Activated CD4-positive, alpha-beta T cell treated with anti-CD3 and anti-CD28 coated beads, Interleukin-2, amount 50 U/mL, for 16 hours (primary cell): ENCODE measurements at regions not wholly inside any gene's neighbourhood (a gene's known extent, or its start where the extent isn't known, plus 50 kb on each side); places are given as distances from the start of the nearest gene placed in this dataset.

Source experiments
- DNase-seq: peaks from one replicate; pipeline ENCODE4 v3.0.0-alpha.2; 2020

DNA sequence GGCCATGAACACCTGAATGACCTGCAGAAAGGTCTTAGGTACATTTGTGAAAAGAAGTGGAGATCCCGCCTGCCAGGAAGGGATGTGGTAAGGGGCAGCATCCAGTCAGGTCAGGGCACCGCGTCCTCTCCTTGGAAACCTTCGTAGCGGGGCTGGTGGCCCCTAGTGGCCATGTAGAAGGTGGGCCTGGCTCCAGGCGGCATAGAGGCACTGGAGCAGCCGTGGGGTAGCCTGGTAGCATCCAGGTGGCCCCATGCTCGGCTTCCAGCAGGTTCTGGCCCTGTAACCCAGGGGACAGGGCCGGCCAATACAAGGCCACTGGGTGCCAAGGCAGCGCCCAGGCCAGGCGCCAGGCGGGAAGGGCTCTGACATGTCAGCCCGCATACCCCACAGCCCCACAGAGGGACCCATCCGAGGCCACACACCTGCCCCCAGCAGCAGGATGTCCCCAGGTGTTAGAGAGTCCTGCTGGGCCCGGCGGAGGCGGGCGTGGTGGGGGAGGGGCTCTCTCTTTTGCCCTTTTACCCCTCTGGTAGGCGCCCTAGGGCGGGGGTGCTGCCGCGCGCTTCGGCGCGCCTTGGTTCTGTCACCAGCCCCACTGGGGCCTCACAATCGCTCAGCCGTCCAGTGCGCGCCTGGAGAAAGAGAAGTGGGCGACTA lies 58.3 kb upstream of the SPATA31E1 start:
- DNase-seq = no peak

DNA sequence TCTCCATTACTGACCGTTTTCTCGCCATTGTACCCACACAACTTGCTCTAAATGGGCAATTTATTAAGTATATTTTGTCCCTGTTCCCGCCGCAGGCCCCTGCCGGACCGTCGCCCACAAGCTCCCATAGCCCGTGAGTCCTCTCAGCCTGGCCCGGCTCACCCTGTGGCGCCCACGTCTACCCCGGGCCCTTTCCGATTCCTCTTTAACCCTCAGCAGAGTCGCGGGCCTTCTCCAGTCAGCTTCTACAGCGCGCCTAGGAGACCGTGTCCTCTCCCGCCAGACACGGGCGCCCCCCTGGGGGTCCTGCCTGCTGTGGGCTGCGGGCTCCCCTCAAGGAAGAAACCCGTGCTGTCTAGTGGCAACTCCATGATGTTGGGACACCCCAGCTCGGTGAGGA lies 57.8 kb upstream of the SPATA31E1 start:
- no peak for DNase-seq

DNA sequence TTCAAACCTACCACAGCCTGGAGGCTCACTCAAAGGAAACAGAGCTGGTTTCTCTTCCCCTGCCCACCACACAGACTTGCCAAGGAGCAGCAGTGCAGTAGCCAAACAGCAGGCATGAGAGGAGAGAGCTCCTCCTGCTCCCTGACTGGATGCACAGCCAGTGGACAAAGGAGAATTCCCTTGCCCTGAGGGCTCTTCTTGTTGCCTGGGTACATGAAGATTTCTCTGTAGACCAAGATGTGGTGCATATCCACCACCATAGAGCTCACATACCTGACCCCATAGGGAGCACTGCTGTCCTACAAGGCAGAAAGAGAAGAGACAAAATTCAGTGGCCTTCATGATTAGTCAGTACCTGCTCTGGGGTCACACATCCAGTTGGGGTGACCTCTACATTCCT lies 56.3 kb upstream of the SPATA31E1 start:
- DNase-seq = no peak

DNA sequence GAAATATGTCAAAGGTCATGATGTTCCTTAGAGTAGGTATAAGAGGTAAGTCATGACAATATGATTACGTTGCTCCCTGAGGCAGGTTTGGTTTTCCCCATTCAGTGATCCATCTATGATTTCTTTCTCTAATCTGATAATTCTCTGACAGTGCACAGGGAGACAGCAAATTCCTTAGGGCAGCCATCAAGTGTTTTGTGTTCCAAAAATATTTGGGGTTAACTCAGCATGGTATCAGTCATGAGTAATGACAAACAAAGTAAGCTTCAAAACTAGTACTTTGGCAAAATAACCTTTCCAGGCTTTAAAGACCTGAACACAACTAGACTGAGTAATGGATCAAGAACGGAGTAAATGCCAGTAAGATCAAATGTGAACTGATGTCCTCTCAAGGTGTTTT lies 55.3 kb upstream of the SPATA31E1 start:
- no peak for DNase-seq

DNA sequence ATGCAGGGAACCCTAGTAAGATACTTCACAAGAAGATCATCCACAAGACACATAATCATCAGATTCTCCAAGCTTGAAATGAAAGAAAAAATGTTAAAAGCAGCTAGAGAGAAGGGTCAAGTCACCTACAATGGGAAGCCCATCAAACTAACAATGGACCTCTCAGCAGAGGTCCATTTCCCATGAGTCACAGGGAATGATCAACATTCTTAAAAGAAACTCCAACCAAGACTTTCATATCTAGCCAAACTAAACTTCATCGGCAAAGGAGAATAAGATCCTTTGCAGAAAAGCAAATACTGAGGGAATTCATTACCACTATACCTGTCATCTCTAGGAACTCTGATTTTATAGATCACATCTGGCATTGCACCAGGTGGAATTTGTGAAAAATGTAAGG lies 52.9 kb upstream of the SPATA31E1 start:
- no peak for DNase-seq

DNA sequence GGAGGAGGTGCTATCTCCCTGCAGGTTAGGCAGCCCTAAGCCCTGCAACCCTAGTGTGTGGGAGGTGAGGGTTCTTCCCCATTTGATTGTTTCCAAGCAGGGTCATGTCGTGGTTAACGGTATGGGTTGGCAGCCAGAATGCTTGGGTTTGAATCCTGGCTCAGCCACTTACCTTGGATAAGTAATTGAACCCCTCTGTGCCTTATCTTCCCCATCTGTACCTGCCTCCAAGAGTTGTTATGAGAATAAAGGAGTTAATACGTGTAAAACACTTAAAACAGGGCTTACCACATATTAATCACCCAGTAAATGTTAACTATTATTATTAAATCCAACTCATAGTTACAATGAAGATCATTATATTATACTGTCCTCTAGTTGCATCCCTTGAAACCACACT lies 52.2 kb upstream of the SPATA31E1 start:
- no peak for DNase-seq

DNA sequence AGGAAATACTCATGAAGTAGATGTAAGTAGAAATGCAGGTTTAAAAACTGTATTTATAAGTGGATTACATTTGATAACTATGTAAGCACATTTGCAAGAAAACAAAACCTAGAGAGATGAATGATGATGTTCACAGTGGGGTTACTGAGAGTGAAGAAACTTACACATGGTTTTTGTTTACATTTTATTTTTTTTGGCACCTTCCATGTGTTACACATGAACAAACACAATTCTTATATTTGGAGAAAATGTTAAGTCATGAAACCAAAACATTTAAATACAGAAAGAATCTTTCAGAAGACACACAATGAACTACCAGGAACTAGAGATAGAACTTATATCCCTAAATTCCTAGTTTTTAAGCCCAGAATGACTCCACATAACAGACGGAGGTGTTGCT lies 51.5 kb upstream of the SPATA31E1 start:
- no peak for DNase-seq
